Mucosa of descending colon (tissue), 3 donors: ENCODE measurements at regions not wholly inside any gene's neighbourhood (a gene's known extent, or its start where the extent isn't known, plus 50 kb on each side); places are given as distances from the start of the nearest gene placed in this dataset.

Experiments used
- ATAC-seq: fragments of 200-7000 bp; cut with Tn5 transposase; one replicate; pipeline ENCODE4 v1.9.1; 2020; ENCODE audit warnings: mild to moderate bottlenecking, moderate library complexity
- DNase-seq, 3 donors: peaks; one replicate each; pipeline ENCODE4 v3.0.0-alpha.2; 2020
- H3K36me3 ChIP-seq: fragments of 200-600 bp; one replicate; pipeline ENCODE4 v1.8.0; 2021; ENCODE audit warnings: low read depth, mild to moderate bottlenecking
- H3K4me1 ChIP-seq: fragments of 200-600 bp; one replicate; pipeline ENCODE4 v1.8.0; 2021; ENCODE audit warnings: low read depth, mild to moderate bottlenecking
- H3K4me3 ChIP-seq: fragments of 200-600 bp; one replicate; pipeline ENCODE4 v1.8.0; 2021; ENCODE audit warnings: mild to moderate bottlenecking
- H3K9me3 ChIP-seq: fragments of 200-600 bp; one replicate; pipeline ENCODE4 v1.8.0; 2021; ENCODE audit warnings: mild to moderate bottlenecking
- CTCF ChIP-seq: fragments of 200-600 bp; IDR thresholded peaks from one replicate; pipeline ENCODE4 v1.8.0; 2022; ENCODE audit warnings: antibody characterized with exemption, mild to moderate bottlenecking
- intact Hi-C, 2 donors: fragments of 100-400 bp; cut with DNase I in 1 of 2; cut with micrococcal nuclease in 1 of 2; formaldehyde crosslinking; loops; one replicate each; pipeline versions ENCODE4 v1.11.0 to v1.11.1; 2022; cut with DNase I, micrococcal nuclease
- donor health status: DM: no; HTN: no; CAD: no; lungs with moderate emphysema.
- donor health status: DM: no; HTN: no; CAD: no.
- donor health status: DM: no; HTN: yes; CAD: no.

- Histone ChIP-seq H3K36me3 (no peaks in the 10 kb centered on the region), H3K9me3 (peaks cover 32% of the 10 kb centered on the region), H3K4me3 (no peak overlapping the region), H3K4me1 (no peaks in the 10 kb centered on the region)
- intact Hi-C loops = no loop called here
- DNase-seq (no peak), ATAC-seq (no peak)
- TF ChIP-seq CTCF = no peak
These were observed 296.8 kb downstream of the SMARCA2 start for GRCh38 chr9:2311920-2312319.

GRCh38 chr9:2313512-2313911 lies 298.4 kb downstream of the SMARCA2 start:
- TF ChIP-seq CTCF = no peak
- H3K9me3 ChIP-seq = peaks cover 32% of the 10 kb centered on the region

GRCh38 chr9:2317591-2317990 lies 302.4 kb downstream of the SMARCA2 start:
- ATAC-seq (no peak), DNase-seq (no peak)
- no peak for TF ChIP-seq CTCF
- no peaks in the 10 kb centered on the region for H3K36me3 ChIP-seq
- H3K4me3 ChIP-seq = no peak overlapping the region
- intact Hi-C loops = no loop called here
- H3K9me3 ChIP-seq = peaks cover 20% of the 10 kb centered on the region
- no peaks in the 10 kb centered on the region for H3K4me1 ChIP-seq

More at GRCh38 chr9:2313512-2313911, 298.4 kb downstream of the SMARCA2 start:
- H3K4me3 ChIP-seq = no peak overlapping the region
- H3K36me3 ChIP-seq = no peaks in the 10 kb centered on the region
- intact Hi-C loops = no loop called here
- H3K4me1 ChIP-seq = no peaks in the 10 kb centered on the region
- ATAC-seq = no peak
- no peak for DNase-seq

GRCh38 chr9:2319421-2319820 lies 302.2 kb upstream of the VLDLR start:
- DNase-seq (no peak), ATAC-seq (no peak)
- Histone ChIP-seq H3K4me1 (no peaks in the 10 kb centered on the region), H3K4me3 (no peak overlapping the region), H3K36me3 (no peaks in the 10 kb centered on the region), H3K9me3 (peaks cover 2% of the 10 kb centered on the region)
- no peak for TF ChIP-seq CTCF
- intact Hi-C loops = no loop called here

GRCh38 chr9:2320114-2320513 lies 301.5 kb upstream of the VLDLR start:
- no peak for ATAC-seq
- TF ChIP-seq CTCF = no peak
- no peaks in the 10 kb centered on the region for H3K36me3 ChIP-seq
- peaks cover 1% of the 10 kb centered on the region for H3K9me3 ChIP-seq
- H3K4me1 ChIP-seq = no peaks in the 10 kb centered on the region
- intact Hi-C loops = no loop called here
- no peak for DNase-seq
- no peak overlapping the region for H3K4me3 ChIP-seq

- no peak for DNase-seq
- Histone ChIP-seq H3K36me3 (no peaks in the 10 kb centered on the region), H3K4me3 (no peak overlapping the region), H3K9me3 (no peaks in the 10 kb centered on the region), H3K4me1 (no peaks in the 10 kb centered on the region)
- ATAC-seq = no peak
- no peak for TF ChIP-seq CTCF
- intact Hi-C loops = no loop called here
These were observed 301.0 kb upstream of the VLDLR start for GRCh38 chr9:2320632-2321031.
